ENCODE measurements at regions not wholly inside any gene's neighbourhood (a gene's known extent, or its start where the extent isn't known, plus 50 kb on each side); places are given as distances from the start of the nearest gene placed in this dataset.

GRCh38 chr2:176758426-176758825, 454.2 kb upstream of the HNRNPA3 start:
- no peaks in the 10 kb centered on the region for H3K9me3 Mint-ChIP-seq
- no peak overlapping the region for H3K4me3 Mint-ChIP-seq
- H3K36me3 Mint-ChIP-seq (ENCODE audit: low read depth), result no peaks in the 10 kb centered on the region
- H3K4me1 Mint-ChIP-seq (ENCODE audit: low read depth), result no peaks in the 10 kb centered on the region
- H3K27ac Mint-ChIP-seq, result no peak overlapping the region
- peaks cover 22% of the 10 kb centered on the region for H3K27me3 Mint-ChIP-seq (ENCODE audit: low read depth)
- no peak for DNase-seq (ENCODE audit: low spot score)

GRCh38 chr2:176760439-176760838, 452.2 kb upstream of the HNRNPA3 start:
- H3K27ac Mint-ChIP-seq, result no peak overlapping the region
- peaks cover 21% of the 10 kb centered on the region for H3K27me3 Mint-ChIP-seq (ENCODE audit: low read depth)
- no peak overlapping the region for H3K4me3 Mint-ChIP-seq
- H3K9me3 Mint-ChIP-seq, result no peaks in the 10 kb centered on the region
- DNase-seq (ENCODE audit: low spot score), result no peak
- no peaks in the 10 kb centered on the region for H3K4me1 Mint-ChIP-seq (ENCODE audit: low read depth)
- H3K36me3 Mint-ChIP-seq (ENCODE audit: low read depth), result no peaks in the 10 kb centered on the region

GRCh38 chr2:176763130-176763529, 449.5 kb upstream of the HNRNPA3 start:
- H3K27me3 Mint-ChIP-seq (ENCODE audit: low read depth), result peaks cover 17% of the 10 kb centered on the region
- no peak for DNase-seq (ENCODE audit: low spot score)
- no peaks in the 10 kb centered on the region for H3K9me3 Mint-ChIP-seq
- no peaks in the 10 kb centered on the region for H3K36me3 Mint-ChIP-seq (ENCODE audit: low read depth)
- H3K4me1 Mint-ChIP-seq (ENCODE audit: low read depth), result no peaks in the 10 kb centered on the region
- no peak overlapping the region for H3K4me3 Mint-ChIP-seq
- no peak overlapping the region for H3K27ac Mint-ChIP-seq

GRCh38 chr2:176763851-176764404, 448.7 kb upstream of the HNRNPA3 start:
- Mint-ChIP-seq H3K27me3 (ENCODE audit: low read depth) (peaks cover 15% of the 10 kb centered on the region), H3K9me3 (no peaks in the 10 kb centered on the region), H3K36me3 (ENCODE audit: low read depth) (no peaks in the 10 kb centered on the region), H3K4me1 (ENCODE audit: low read depth) (no peaks in the 10 kb centered on the region), H3K4me3 (no peak overlapping the region), H3K27ac (no peak overlapping the region)
- DNase-seq (ENCODE audit: low spot score), result no peak

- no peak for DNase-seq (ENCODE audit: low spot score)
- Mint-ChIP-seq H3K36me3 (ENCODE audit: low read depth) (no peaks in the 10 kb centered on the region), H3K27me3 (ENCODE audit: low read depth) (peaks cover 13% of the 10 kb centered on the region), H3K4me3 (no peak overlapping the region), H3K9me3 (no peaks in the 10 kb centered on the region), H3K27ac (no peak overlapping the region), H3K4me1 (ENCODE audit: low read depth) (no peaks in the 10 kb centered on the region)
Measured at GRCh38 chr2:176764921-176765320, 447.7 kb upstream of the HNRNPA3 start.

GRCh38 chr2:176766005-176766404, 446.6 kb upstream of the HNRNPA3 start:
- H3K9me3 Mint-ChIP-seq, result no peaks in the 10 kb centered on the region
- H3K27ac Mint-ChIP-seq, result no peak overlapping the region
- H3K4me3 Mint-ChIP-seq, result no peak overlapping the region
- no peaks in the 10 kb centered on the region for H3K4me1 Mint-ChIP-seq (ENCODE audit: low read depth)
- H3K27me3 Mint-ChIP-seq (ENCODE audit: low read depth), result peaks cover 13% of the 10 kb centered on the region
- DNase-seq (ENCODE audit: low spot score), result no peak
- no peaks in the 10 kb centered on the region for H3K36me3 Mint-ChIP-seq (ENCODE audit: low read depth)

GRCh38 chr2:176768185-176768584, 444.4 kb upstream of the HNRNPA3 start:
- no peak for DNase-seq (ENCODE audit: low spot score)
- Mint-ChIP-seq H3K27me3 (ENCODE audit: low read depth) (peaks cover 6% of the 10 kb centered on the region), H3K27ac (no peak overlapping the region), H3K36me3 (ENCODE audit: low read depth) (no peaks in the 10 kb centered on the region), H3K9me3 (peaks cover 6% of the 10 kb centered on the region), H3K4me3 (no peak overlapping the region), H3K4me1 (ENCODE audit: low read depth) (no peaks in the 10 kb centered on the region)

GRCh38 chr2:176769021-176769420, 443.6 kb upstream of the HNRNPA3 start:
- Mint-ChIP-seq H3K27me3 (ENCODE audit: low read depth) (peaks cover 4% of the 10 kb centered on the region), H3K36me3 (ENCODE audit: low read depth) (no peaks in the 10 kb centered on the region), H3K9me3 (peaks cover 14% of the 10 kb centered on the region), H3K4me3 (no peak overlapping the region), H3K27ac (no peak overlapping the region), H3K4me1 (ENCODE audit: low read depth) (no peaks in the 10 kb centered on the region)
- no peak for DNase-seq (ENCODE audit: low spot score)

- peaks cover 14% of the 10 kb centered on the region for H3K9me3 Mint-ChIP-seq
- H3K27ac Mint-ChIP-seq, result no peak overlapping the region
- no peaks in the 10 kb centered on the region for H3K4me1 Mint-ChIP-seq (ENCODE audit: low read depth)
- H3K36me3 Mint-ChIP-seq (ENCODE audit: low read depth), result no peaks in the 10 kb centered on the region
- no peak for DNase-seq (ENCODE audit: low spot score)
- H3K27me3 Mint-ChIP-seq (ENCODE audit: low read depth), result no peaks in the 10 kb centered on the region
- no peak overlapping the region for H3K4me3 Mint-ChIP-seq
Measured at GRCh38 chr2:176769499-176770370, 442.9 kb upstream of the HNRNPA3 start.

GRCh38 chr2:176772816-176773215, 439.8 kb upstream of the HNRNPA3 start:
- Mint-ChIP-seq H3K4me1 (ENCODE audit: low read depth) (no peaks in the 10 kb centered on the region), H3K36me3 (ENCODE audit: low read depth) (no peaks in the 10 kb centered on the region), H3K4me3 (no peak overlapping the region), H3K27ac (no peak overlapping the region), H3K27me3 (ENCODE audit: low read depth) (no peaks in the 10 kb centered on the region), H3K9me3 (peaks cover 14% of the 10 kb centered on the region)
- DNase-seq (ENCODE audit: low spot score), result no peak

GRCh38 chr2:176774766-176775451, 437.7 kb upstream of the HNRNPA3 start:
- DNase-seq (ENCODE audit: low spot score), result no peak
- Mint-ChIP-seq H3K9me3 (peaks cover 14% of the 10 kb centered on the region), H3K27ac (no peak overlapping the region), H3K4me3 (no peak overlapping the region), H3K4me1 (ENCODE audit: low read depth) (no peaks in the 10 kb centered on the region), H3K27me3 (ENCODE audit: low read depth) (no peaks in the 10 kb centered on the region), H3K36me3 (ENCODE audit: low read depth) (no peaks in the 10 kb centered on the region)

- Mint-ChIP-seq H3K9me3 (peaks cover 28% of the 10 kb centered on the region), H3K36me3 (ENCODE audit: low read depth) (peaks cover 3% of the 10 kb centered on the region), H3K27ac (no peak overlapping the region), H3K27me3 (ENCODE audit: low read depth) (no peaks in the 10 kb centered on the region), H3K4me3 (no peak overlapping the region), H3K4me1 (ENCODE audit: low read depth) (peaks cover 3% of the 10 kb centered on the region)
- DNase-seq (ENCODE audit: low spot score), result no peak
Measured at GRCh38 chr2:176777262-176777661, 435.3 kb upstream of the HNRNPA3 start.

- H3K27ac Mint-ChIP-seq, result no peak overlapping the region
- H3K27me3 Mint-ChIP-seq (ENCODE audit: low read depth), result peaks cover 7% of the 10 kb centered on the region
- peaks cover 3% of the 10 kb centered on the region for H3K36me3 Mint-ChIP-seq (ENCODE audit: low read depth)
- no peak for DNase-seq (ENCODE audit: low spot score)
- H3K9me3 Mint-ChIP-seq, result peaks cover 23% of the 10 kb centered on the region
- H3K4me1 Mint-ChIP-seq (ENCODE audit: low read depth), result peaks cover 8% of the 10 kb centered on the region
- no peak overlapping the region for H3K4me3 Mint-ChIP-seq
Measured at GRCh38 chr2:176779917-176780316, 432.7 kb upstream of the HNRNPA3 start.

- Mint-ChIP-seq H3K27ac (no peak overlapping the region), H3K27me3 (ENCODE audit: low read depth) (peaks cover 10% of the 10 kb centered on the region), H3K4me1 (ENCODE audit: low read depth) (peaks cover 8% of the 10 kb centered on the region), H3K9me3 (peaks cover 23% of the 10 kb centered on the region), H3K4me3 (no peak overlapping the region), H3K36me3 (ENCODE audit: low read depth) (peaks cover 3% of the 10 kb centered on the region)
- DNase-seq (ENCODE audit: low spot score), result no peak
Measured at GRCh38 chr2:176780348-176780747, 432.2 kb upstream of the HNRNPA3 start.

All from T-helper 2 cell treated with Interferon-gamma antibody and Interleukin-4, amounts not matched to agents 5 μg/mL and 100 μg/mL, for 36 hours (primary cell).